Vagina (tissue), 2 donors: ENCODE measurements at regions not wholly inside any gene's neighbourhood (a gene's known extent, or its start where the extent isn't known, plus 50 kb on each side); places are given as distances from the start of the nearest gene placed in this dataset.

Experiments used
- CTCF ChIP-seq, 3 experiments: fragments of 450-650 bp in 2 of 3; fragments of 200-600 bp in 1 of 3; sonication (generic) in 1 of 3; IDR thresholded peaks; one replicate each; pipeline ENCODE4 v1.5.1; 2017 to 2019; ENCODE audit warnings: antibody characterized with exemption in 3 of 3, mild to moderate bottlenecking in 2 of 3, moderate library complexity in 2 of 3
- POLR2A ChIP-seq, 2 donors: fragments of 450-650 bp; IDR thresholded peaks; one replicate each; pipeline ENCODE4 v1.6.1; 2017; ENCODE audit warnings: antibody characterized with exemption in 2 of 2, mild to moderate bottlenecking in 2 of 2, moderate library complexity in 2 of 2

- TF ChIP-seq POLR2A (IDR thresholded peaks at IDR 0.05) (no peak), CTCF (IDR thresholded peaks at IDR 0.05) (no peak)
Observed at GRCh38 chr12:98439981-98440581, 75.3 kb upstream of the TMPO start.
